DMS53 (cell line): ENCODE measurements at regions not wholly inside any gene's neighbourhood (a gene's known extent, or its start where the extent isn't known, plus 50 kb on each side); places are given as distances from the start of the nearest gene placed in this dataset.
A peak's percentile ranks its signal among the peaks of the same experiment; 100 is the strongest.
"Not testable (repeated sequence)": the region's sequence is repeated elsewhere in the genome, so short reads cannot be mapped to it uniquely, and the experiment has no call there.

ENCODE experiments used
- DNase-seq: peaks from one replicate; lab custom pipeline; 2025; lab: John Stamatoyannopoulos, UW

- DNase-seq: not testable (repeated sequence)
Measured at GRCh38 chr21:13000390-13000789, 609.2 kb upstream of the POTED start.

GRCh38 chr21:13037716-13038115, 571.9 kb upstream of the POTED start:
- DNase-seq: peak; percentile 32

GRCh38 chr21:13052816-13053215, 556.8 kb upstream of the POTED start:
- peak; percentile 18 for DNase-seq
